ENCODE measurements at regions not wholly inside any gene's neighbourhood (a gene's known extent, or its start where the extent isn't known, plus 50 kb on each side); places are given as distances from the start of the nearest gene placed in this dataset.

DNA sequence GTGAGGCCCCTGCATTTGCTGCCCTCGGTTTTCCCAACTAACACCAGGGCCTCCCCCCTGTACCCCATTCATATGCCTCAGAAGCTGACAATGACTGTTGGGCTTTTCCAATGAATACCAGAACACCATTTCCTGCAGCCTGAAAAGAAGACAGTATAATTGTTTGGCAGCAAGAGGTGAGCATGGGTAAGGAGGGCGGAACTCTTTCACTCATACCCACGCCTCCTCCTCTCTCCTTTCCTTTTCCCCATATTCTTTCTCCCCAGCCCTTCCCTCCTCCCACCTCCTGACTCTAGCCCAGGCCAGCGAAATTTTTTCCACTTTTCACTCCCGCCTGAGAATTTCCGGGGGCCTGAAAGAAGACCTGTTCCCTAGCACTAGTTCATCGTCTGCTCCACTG lies 58.0 kb upstream of the CHST1 start:
- TF ChIP-seq, protein P1, sequence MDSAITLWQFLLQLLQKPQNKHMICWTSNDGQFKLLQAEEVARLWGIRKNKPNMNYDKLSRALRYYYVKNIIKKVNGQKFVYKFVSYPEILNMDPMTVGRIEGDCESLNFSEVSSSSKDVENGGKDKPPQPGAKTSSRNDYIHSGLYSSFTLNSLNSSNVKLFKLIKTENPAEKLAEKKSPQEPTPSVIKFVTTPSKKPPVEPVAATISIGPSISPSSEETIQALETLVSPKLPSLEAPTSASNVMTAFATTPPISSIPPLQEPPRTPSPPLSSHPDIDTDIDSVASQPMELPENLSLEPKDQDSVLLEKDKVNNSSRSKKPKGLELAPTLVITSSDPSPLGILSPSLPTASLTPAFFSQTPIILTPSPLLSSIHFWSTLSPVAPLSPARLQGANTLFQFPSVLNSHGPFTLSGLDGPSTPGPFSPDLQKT (IDR thresholded peaks at IDR 0.05; ENCODE audit: borderline replicate concordance, low read depth, low read length) = no peak
- TF ChIP-seq, protein P2, sequence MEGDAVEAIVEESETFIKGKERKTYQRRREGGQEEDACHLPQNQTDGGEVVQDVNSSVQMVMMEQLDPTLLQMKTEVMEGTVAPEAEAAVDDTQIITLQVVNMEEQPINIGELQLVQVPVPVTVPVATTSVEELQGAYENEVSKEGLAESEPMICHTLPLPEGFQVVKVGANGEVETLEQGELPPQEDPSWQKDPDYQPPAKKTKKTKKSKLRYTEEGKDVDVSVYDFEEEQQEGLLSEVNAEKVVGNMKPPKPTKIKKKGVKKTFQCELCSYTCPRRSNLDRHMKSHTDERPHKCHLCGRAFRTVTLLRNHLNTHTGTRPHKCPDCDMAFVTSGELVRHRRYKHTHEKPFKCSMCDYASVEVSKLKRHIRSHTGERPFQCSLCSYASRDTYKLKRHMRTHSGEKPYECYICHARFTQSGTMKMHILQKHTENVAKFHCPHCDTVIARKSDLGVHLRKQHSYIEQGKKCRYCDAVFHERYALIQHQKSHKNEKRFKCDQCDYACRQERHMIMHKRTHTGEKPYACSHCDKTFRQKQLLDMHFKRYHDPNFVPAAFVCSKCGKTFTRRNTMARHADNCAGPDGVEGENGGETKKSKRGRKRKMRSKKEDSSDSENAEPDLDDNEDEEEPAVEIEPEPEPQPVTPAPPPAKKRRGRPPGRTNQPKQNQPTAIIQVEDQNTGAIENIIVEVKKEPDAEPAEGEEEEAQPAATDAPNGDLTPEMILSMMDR (tag by site-specific recombination; IDR thresholded peaks at IDR 0.05) = no peak
- no peak for TF ChIP-seq ZBTB21 (tag by site-specific recombination; IDR thresholded peaks at IDR 0.05)
- TF ChIP-seq TCF7L2 (IDR thresholded peaks at IDR 0.05; ENCODE audit: borderline replicate concordance, low read depth, low read length) = no peak
- no peak for TF ChIP-seq ZNF24 (tag by site-specific recombination; IDR thresholded peaks at IDR 0.05)
- no peak for TF ChIP-seq ZNF433 (tag by site-specific recombination; IDR thresholded peaks at IDR 0.05; ENCODE audit: low read depth)
- TF ChIP-seq, protein P3, sequence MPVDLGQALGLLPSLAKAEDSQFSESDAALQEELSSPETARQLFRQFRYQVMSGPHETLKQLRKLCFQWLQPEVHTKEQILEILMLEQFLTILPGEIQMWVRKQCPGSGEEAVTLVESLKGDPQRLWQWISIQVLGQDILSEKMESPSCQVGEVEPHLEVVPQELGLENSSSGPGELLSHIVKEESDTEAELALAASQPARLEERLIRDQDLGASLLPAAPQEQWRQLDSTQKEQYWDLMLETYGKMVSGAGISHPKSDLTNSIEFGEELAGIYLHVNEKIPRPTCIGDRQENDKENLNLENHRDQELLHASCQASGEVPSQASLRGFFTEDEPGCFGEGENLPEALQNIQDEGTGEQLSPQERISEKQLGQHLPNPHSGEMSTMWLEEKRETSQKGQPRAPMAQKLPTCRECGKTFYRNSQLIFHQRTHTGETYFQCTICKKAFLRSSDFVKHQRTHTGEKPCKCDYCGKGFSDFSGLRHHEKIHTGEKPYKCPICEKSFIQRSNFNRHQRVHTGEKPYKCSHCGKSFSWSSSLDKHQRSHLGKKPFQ (tag by site-specific recombination; IDR thresholded peaks at IDR 0.05) = no peak
- no peak for TF ChIP-seq ZNF404 (tag by site-specific recombination; IDR thresholded peaks at IDR 0.05)
- TF ChIP-seq, protein P4, sequence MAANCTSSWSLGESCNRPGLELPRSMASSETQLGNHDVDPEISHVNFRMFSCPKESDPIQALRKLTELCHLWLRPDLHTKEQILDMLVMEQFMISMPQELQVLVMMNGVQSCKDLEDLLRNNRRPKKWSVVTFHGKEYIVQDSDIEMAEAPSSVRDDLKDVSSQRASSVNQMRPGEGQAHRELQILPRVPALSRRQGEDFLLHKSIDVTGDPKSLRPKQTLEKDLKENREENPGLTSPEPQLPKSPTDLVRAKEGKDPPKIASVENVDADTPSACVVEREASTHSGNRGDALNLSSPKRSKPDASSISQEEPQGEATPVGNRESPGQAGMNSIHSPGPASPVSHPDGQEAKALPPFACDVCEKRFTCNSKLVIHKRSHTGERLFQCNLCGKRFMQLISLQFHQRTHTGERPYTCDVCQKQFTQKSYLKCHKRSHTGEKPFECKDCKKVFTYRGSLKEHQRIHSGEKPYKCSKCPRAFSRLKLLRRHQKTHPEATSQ (tag by site-specific recombination; IDR thresholded peaks at IDR 0.05) = no peak
- no peak for TF ChIP-seq ZNF560 (tag by site-specific recombination; IDR thresholded peaks at IDR 0.05; ENCODE audit: borderline replicate concordance)
- no peak for TF ChIP-seq SETDB1 (IDR thresholded peaks at IDR 0.05; ENCODE audit: insufficient read length, low read length)
- TF ChIP-seq ZNF677 (tag by site-specific recombination; IDR thresholded peaks at IDR 0.05) = no peak

Data from HEK293 (cell line).